PC-9 (cell line): ENCODE measurements at regions not wholly inside any gene's neighbourhood (a gene's known extent, or its start where the extent isn't known, plus 50 kb on each side); places are given as distances from the start of the nearest gene placed in this dataset.

ENCODE experiments used
- BruUV-seq: library from RNA; stranded (reverse); fragments of 400-500 nt; replicated peaks from 2 replicates; lab custom pipeline; 2021; lab: Mats Ljungman, UMichigan
- CTCF ChIA-PET: fragments of 300-600 bp; sonication (Branson Sonifier 250); formaldehyde crosslinking; loops from one replicate; lab custom pipeline; 2022; ENCODE audit warnings: antibody characterized with exemption; lab: Charles Lee
- POLR2A ChIA-PET: fragments of 300-600 bp; sonication (Branson Sonifier 250); formaldehyde crosslinking; loops from one replicate; lab custom pipeline; 2022; ENCODE audit warnings: antibody characterized with exemption; ENCODE audit not compliant: unreplicated experiment; lab: Charles Lee
- DNase-seq, 2 experiments: peaks; one replicate each; pipeline versions ENCODE4 v3.0.0 to v3.0.0-alpha.2; 2015 to 2022; ENCODE audit warnings: mixed read lengths in 1 of 2
- H2AFZ ChIP-seq: fragments of 200-600 bp; sonication (generic); 2 replicates; pipeline ENCODE4 v1.8.1; 2017; ENCODE audit warnings: antibody characterized with exemption
- H3F3A ChIP-seq: fragments of 200-600 bp; sonication (generic); 2 replicates; pipeline ENCODE4 v1.8.1; 2017; ENCODE audit warnings: antibody characterized with exemption, mild to moderate bottlenecking, low read depth; ENCODE audit not compliant: insufficient read depth
- H3K27ac ChIP-seq: fragments of 200-600 bp; sonication (generic); 2 replicates; pipeline ENCODE4 v1.6.1; 2016; ENCODE audit warnings: mixed run types
- H3K27me3 ChIP-seq: fragments of 200-600 bp; sonication (generic); 2 replicates; pipeline ENCODE4 v1.6.1; 2016; ENCODE audit warnings: low read depth, mixed run types; ENCODE audit not compliant: insufficient read depth
- H3K36me3 ChIP-seq: fragments of 200-600 bp; sonication (generic); 2 replicates; pipeline ENCODE4 v1.6.1; 2016; ENCODE audit warnings: low read depth, mixed run types
- H3K4me1 ChIP-seq: fragments of 200-600 bp; sonication (generic); replicated peaks from 2 replicates; pipeline ENCODE4 v1.6.1; 2016; ENCODE audit warnings: mixed run types; ENCODE audit not compliant: insufficient read depth
- H3K4me2 ChIP-seq: fragments of 200-600 bp; sonication (generic); 2 replicates; pipeline ENCODE4 v1.6.1; 2017; ENCODE audit warnings: mixed run types
- H3K4me3 ChIP-seq: fragments of 200-600 bp; sonication (generic); 2 replicates; pipeline ENCODE4 v1.6.1; 2016; ENCODE audit warnings: mixed run types
- H3K79me2 ChIP-seq: fragments of 200-600 bp; sonication (generic); 2 replicates; pipeline ENCODE4 v1.6.1; 2017; ENCODE audit warnings: low read depth, mixed run types
- H3K9me2 ChIP-seq: fragments of 200-600 bp; sonication (generic); 2 replicates; pipeline ENCODE4 v1.8.1; 2017; ENCODE audit warnings: mild to moderate bottlenecking; ENCODE audit not compliant: insufficient read depth
- H3K9me3 ChIP-seq: fragments of 200-600 bp; sonication (generic); 2 replicates; pipeline ENCODE4 v1.8.1; 2016; ENCODE audit warnings: low read depth; ENCODE audit not compliant: insufficient read depth
- H4K20me1 ChIP-seq: fragments of 200-600 bp; sonication (generic); 2 replicates; pipeline ENCODE4 v1.8.1; 2017; ENCODE audit not compliant: insufficient read depth
- CTCF ChIP-seq: fragments of 200-600 bp; sonication (generic); conservative IDR thresholded peaks from 2 replicates; pipeline ENCODE4 v1.6.1; 2017; ENCODE audit warnings: mixed run types, antibody characterized with exemption, mild to moderate bottlenecking, moderate library complexity
- EZH2 ChIP-seq: fragments of 200-600 bp; sonication (generic); IDR thresholded peaks from 2 replicates; pipeline ENCODE4 v1.8.0; 2017; ENCODE audit warnings: antibody characterized with exemption, low read depth
- intact Hi-C: fragments of 100-400 bp; cut with micrococcal nuclease; formaldehyde crosslinking; loops from one replicate; pipeline ENCODE4 v1.10.0; 2022; ENCODE audit not compliant: unreplicated experiment

DNA sequence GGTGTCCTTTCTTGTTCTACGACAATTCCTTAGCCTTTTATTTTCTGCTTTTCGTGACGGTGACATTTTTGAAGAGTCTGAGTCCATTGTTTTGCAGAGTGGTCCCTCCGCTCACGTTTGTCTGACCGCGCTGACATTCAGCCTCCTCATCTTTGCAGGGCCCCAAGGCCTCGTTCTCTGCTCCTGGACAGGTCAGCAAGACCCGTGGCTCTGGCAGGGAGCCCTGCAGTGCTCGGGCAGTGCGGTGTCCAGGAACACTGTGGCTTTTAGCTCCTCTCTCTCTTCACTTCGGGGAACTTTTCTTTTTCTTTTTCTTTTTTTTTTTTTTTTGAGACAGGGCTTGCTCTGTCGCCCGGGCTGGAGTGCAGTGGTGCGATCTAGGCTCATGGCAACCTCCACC lies 142.5 kb downstream of the DNAJB6 start:
- Histone ChIP-seq H3K79me2 (no peaks in the 10 kb centered on the region), H3K27ac (no peak overlapping the region), H3K4me1 (0 out of 2 replicates have a peak, but pooled peaks cover 4% of the 10 kb centered on the region), H3K9me2 (no peaks in the 10 kb centered on the region), H3K9me3 (no peaks in the 10 kb centered on the region), H4K20me1 (no peaks in the 10 kb centered on the region), H3K4me2 (no peak overlapping the region), H2AFZ (no peak overlapping the region), H3F3A (peaks cover 9% of the 10 kb centered on the region), H3K4me3 (no peak overlapping the region), H3K36me3 (no peaks in the 10 kb centered on the region), H3K27me3 (peaks cover 61% of the 10 kb centered on the region)
- ChIA-PET CTCF (no interaction called here), POLR2A (no interaction called here)
- DNase-seq = no peak
- intact Hi-C loops = no loop called here
- BruUV-seq = no TSS peak
- TF ChIP-seq CTCF (no peak), EZH2 (no peak)

DNA sequence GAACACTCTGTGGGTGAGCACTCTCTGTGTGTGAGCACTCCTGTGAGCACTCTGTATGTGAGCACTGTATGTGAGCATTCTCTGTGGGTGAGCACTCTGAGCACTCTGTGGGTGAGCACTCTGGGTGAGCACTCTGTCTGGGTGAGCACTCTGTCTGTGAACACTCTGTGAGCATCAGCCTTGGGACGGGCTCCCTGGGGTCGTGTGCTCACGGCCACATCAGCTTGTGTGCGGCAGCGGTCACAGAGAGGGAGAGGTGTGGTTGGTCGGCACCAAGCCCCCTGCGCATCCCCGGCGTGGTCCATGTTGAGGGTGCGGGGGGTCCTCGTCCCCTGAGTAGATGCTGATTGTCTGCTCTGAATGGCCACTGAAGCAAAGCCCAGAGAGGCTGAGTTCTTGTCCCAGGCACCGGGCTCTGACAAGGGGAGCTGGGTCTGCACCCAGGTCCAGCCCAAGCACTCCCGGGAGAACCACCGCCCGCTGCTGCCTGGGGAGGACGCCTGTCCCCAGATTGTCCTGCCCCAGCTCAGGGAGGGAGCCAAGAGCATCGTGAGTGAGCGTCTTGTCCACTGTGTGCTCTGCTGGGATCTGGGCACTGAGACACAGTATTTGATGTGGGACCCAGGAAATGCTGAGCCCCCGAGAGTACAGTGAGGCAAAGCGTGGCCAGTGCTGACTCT lies 143.7 kb downstream of the DNAJB6 start:
- no peaks in the 10 kb centered on the region for H3K9me3 ChIP-seq
- POLR2A ChIA-PET = interaction anchor here (0.6 kb wide), 1 partner anchor 27 kb away, joined by 5 read pairs; no protein-coding TSS in a partner anchor
- 0 out of 2 replicates have a peak, but pooled peaks cover 4% of the 10 kb centered on the region for H3K4me1 ChIP-seq
- H3K27me3 ChIP-seq = peaks cover 64% of the 10 kb centered on the region
- intact Hi-C loops = no loop called here
- H3K9me2 ChIP-seq = no peaks in the 10 kb centered on the region
- no peak overlapping the region for H3K4me2 ChIP-seq
- no peak overlapping the region for H3K27ac ChIP-seq
- H3F3A ChIP-seq = peaks cover 9% of the 10 kb centered on the region
- no peaks in the 10 kb centered on the region for H3K79me2 ChIP-seq
- DNase-seq = no peak
- BruUV-seq = no TSS peak
- H4K20me1 ChIP-seq = no peaks in the 10 kb centered on the region
- no peak overlapping the region for H3K4me3 ChIP-seq
- H2AFZ ChIP-seq = no peak overlapping the region
- CTCF ChIA-PET = no interaction called here
- TF ChIP-seq EZH2 (no peak), CTCF (no peak)
- no peaks in the 10 kb centered on the region for H3K36me3 ChIP-seq

DNA sequence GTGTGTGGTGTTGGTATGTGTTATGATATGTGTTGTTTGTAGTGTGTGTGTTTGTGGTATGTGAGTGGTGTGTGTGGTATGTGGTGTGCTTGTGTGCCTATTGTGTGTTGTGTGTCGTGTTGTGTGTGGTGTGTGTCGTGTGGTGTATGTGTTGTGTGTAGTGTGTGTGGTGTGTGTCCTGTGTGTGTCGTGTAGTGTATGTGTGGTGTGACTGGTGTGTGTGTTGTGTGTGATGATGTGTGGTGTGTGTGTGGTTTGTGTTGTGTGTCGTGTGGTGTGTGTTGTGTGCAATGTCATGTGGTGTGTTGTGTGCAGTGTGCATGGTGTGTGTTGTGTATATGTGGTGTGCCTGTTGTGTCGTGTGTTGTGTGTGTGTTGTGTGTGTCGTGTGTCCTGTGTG lies 144.6 kb downstream of the DNAJB6 start:
- H3K36me3 ChIP-seq = no peaks in the 10 kb centered on the region
- no peaks in the 10 kb centered on the region for H4K20me1 ChIP-seq
- no peak overlapping the region for H2AFZ ChIP-seq
- H3K27me3 ChIP-seq = peaks cover 64% of the 10 kb centered on the region
- ChIA-PET POLR2A (interaction anchor here (0.6 kb wide), 1 partner anchor 28 kb away, joined by 5 read pairs; no protein-coding TSS in a partner anchor), CTCF (no interaction called here)
- intact Hi-C loops = no loop called here
- no peak overlapping the region for H3K4me3 ChIP-seq
- BruUV-seq = no TSS peak
- peaks cover 9% of the 10 kb centered on the region for H3F3A ChIP-seq
- H3K4me2 ChIP-seq = no peak overlapping the region
- no peaks in the 10 kb centered on the region for H3K9me2 ChIP-seq
- no peaks in the 10 kb centered on the region for H3K9me3 ChIP-seq
- H3K4me1 ChIP-seq = 0 out of 2 replicates have a peak, but pooled peaks cover 4% of the 10 kb centered on the region
- DNase-seq = no peak
- no peak overlapping the region for H3K27ac ChIP-seq
- no peaks in the 10 kb centered on the region for H3K79me2 ChIP-seq
- TF ChIP-seq EZH2 (no peak), CTCF (no peak)
